Smooth muscle cell (in vitro differentiated cells): ENCODE measurements at regions not wholly inside any gene's neighbourhood (a gene's known extent, or its start where the extent isn't known, plus 50 kb on each side); places are given as distances from the start of the nearest gene placed in this dataset.

Source experiments
- DNase-seq: peaks from one replicate; lab custom pipeline; 2025; ENCODE audit not compliant: unreplicated experiment; lab: John Stamatoyannopoulos, UW
- H2AFZ ChIP-seq: fragments of 200-600 bp; sonication (generic); 2 replicates; pipeline ENCODE4 v1.6.0; 2016; ENCODE audit warnings: antibody characterized with exemption, low read depth, mild to moderate bottlenecking
- H3F3A ChIP-seq: fragments of 200-600 bp; sonication (generic); 2 replicates; pipeline ENCODE4 v1.6.0; 2017; ENCODE audit warnings: antibody characterized with exemption, low read depth
- H3K27ac ChIP-seq: fragments of 200-600 bp; sonication (generic); 2 replicates; pipeline ENCODE4 v1.5.1; 2016; ENCODE audit warnings: low read depth, mild to moderate bottlenecking
- H3K27me3 ChIP-seq: fragments of 200-600 bp; sonication (generic); 2 replicates; pipeline ENCODE4 v1.6.1; 2016; ENCODE audit warnings: low read depth, mild to moderate bottlenecking
- H3K36me3 ChIP-seq: fragments of 200-600 bp; sonication (generic); 2 replicates; pipeline ENCODE4 v1.5.1; 2016; ENCODE audit warnings: low read depth
- H3K4me1 ChIP-seq: fragments of 200-600 bp; sonication (generic); 2 replicates; pipeline ENCODE4 v1.5.1; 2016; ENCODE audit warnings: low read depth
- H3K4me2 ChIP-seq: fragments of 200-600 bp; sonication (generic); 2 replicates; pipeline ENCODE4 v1.6.0; 2016; ENCODE audit warnings: mild to moderate bottlenecking
- H3K4me3 ChIP-seq: fragments of 200-600 bp; sonication (generic); 2 replicates; pipeline ENCODE4 v1.5.1; 2016; ENCODE audit warnings: mild to moderate bottlenecking
- H3K79me2 ChIP-seq: fragments of 200-600 bp; sonication (generic); 2 replicates; pipeline ENCODE4 v1.6.0; 2016; ENCODE audit warnings: low read depth, mild to moderate bottlenecking
- H3K9ac ChIP-seq: fragments of 200-600 bp; sonication (generic); 2 replicates; pipeline ENCODE4 v1.6.0; 2016; ENCODE audit warnings: low read depth
- H3K9me3 ChIP-seq: fragments of 200-600 bp; sonication (generic); replicated peaks from 2 replicates; pipeline ENCODE4 v1.5.1; 2016; ENCODE audit warnings: low read depth
- H4K20me1 ChIP-seq: fragments of 200-600 bp; sonication (generic); 2 replicates; pipeline ENCODE4 v1.6.0; 2016; ENCODE audit warnings: low read depth
- WGBS: methylation state at CpG from one replicate; pipeline ENCODE4 v1.1.7; 2016; ENCODE audit warnings: low lambda C conversion rate; 5-methylcytosine and 5-hydroxymethylcytosine counted together
- TF ChIP-seq, protein P1 (sequence below): fragments of 200-600 bp; sonication (generic); IDR thresholded peaks from 2 replicates; pipeline ENCODE4 v1.5.1; 2017; ENCODE audit warnings: borderline replicate concordance, mild to moderate bottlenecking, antibody characterized with exemption; ENCODE audit not compliant: insufficient read depth, poor library complexity, severe bottlenecking

DNA sequence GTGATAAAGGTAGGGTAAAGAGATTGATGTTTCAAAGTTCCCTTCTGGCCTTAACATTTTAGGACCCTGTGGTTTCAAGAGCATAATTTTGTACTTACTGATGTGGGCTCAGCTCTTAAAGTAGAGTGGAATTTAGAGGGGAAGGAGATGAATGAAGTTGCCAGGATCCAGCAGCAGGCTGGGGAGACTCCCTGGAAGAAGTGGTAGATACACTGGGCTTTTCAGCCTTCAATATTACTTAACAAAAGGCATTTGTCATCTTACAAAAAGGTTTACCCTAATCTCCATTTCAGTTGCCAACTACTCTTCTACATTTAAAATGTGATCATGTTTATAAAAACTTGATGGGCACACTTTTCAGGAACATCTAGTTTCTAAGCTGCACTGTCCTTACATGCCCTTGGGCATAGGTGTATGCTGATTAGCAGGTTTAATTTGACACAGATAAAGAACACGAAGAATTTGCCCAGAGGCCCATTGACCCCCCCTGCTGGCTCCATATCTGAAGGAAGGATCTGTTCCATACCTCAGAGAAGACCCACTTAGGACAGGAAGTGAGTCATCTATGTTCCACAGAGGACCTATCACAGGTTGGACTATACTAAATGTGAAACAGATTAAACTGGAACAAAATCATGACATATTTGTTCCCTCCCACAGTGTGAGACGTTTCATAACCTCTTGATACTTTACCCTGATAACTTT is 93.0 kb upstream of the LPP start:
- no peak overlapping the region for H3K4me2 ChIP-seq
- WGBS: 40% methylated on average over 2 of the region's 2 CpGs
- TF ChIP-seq, protein P1, sequence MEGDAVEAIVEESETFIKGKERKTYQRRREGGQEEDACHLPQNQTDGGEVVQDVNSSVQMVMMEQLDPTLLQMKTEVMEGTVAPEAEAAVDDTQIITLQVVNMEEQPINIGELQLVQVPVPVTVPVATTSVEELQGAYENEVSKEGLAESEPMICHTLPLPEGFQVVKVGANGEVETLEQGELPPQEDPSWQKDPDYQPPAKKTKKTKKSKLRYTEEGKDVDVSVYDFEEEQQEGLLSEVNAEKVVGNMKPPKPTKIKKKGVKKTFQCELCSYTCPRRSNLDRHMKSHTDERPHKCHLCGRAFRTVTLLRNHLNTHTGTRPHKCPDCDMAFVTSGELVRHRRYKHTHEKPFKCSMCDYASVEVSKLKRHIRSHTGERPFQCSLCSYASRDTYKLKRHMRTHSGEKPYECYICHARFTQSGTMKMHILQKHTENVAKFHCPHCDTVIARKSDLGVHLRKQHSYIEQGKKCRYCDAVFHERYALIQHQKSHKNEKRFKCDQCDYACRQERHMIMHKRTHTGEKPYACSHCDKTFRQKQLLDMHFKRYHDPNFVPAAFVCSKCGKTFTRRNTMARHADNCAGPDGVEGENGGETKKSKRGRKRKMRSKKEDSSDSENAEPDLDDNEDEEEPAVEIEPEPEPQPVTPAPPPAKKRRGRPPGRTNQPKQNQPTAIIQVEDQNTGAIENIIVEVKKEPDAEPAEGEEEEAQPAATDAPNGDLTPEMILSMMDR: no peak

DNA sequence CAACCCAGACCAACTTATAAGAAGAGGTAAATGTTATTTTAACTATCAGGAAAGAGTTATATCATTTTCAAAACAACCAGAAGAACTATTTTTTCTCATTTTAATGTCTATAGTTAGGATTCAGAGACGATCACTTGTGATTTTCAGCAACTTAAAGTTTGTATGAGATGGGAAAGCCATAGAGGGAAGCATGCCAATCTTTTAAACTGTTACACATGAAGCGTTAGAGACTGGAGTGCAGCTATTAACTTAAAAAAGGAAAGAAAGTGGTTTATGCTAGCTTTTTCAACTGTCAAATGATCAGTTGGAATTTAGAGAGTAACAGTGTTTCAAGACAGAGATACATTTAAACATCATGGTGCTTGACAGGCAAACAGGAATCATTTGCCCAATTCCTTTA is 91.7 kb upstream of the LPP start:
- no peaks in the 10 kb centered on the region for H3K79me2 ChIP-seq
- no peaks in the 10 kb centered on the region for H3K4me1 ChIP-seq
- no peak overlapping the region for H3K4me3 ChIP-seq
- no peak overlapping the region for H3K4me2 ChIP-seq
- no peak overlapping the region for H3K9ac ChIP-seq
- no peak for DNase-seq
- no peaks in the 10 kb centered on the region for H3K36me3 ChIP-seq
- no peak overlapping the region for H3K27ac ChIP-seq
- no peaks in the 10 kb centered on the region for H4K20me1 ChIP-seq
- no peaks in the 10 kb centered on the region for H3K9me3 ChIP-seq
- TF ChIP-seq, protein P1: no peak
- H3F3A ChIP-seq: no peaks in the 10 kb centered on the region
- H3K27me3 ChIP-seq: no peaks in the 10 kb centered on the region
- H2AFZ ChIP-seq: peak overlapping the region; percentile 61
- 89% methylated on average over 2 of the region's 2 CpGs for WGBS

More for the DNA sequence above, 93.0 kb upstream of the LPP start:
- Histone ChIP-seq H3K27me3 (no peaks in the 10 kb centered on the region), H3K4me1 (no peaks in the 10 kb centered on the region), H3K4me3 (no peak overlapping the region), H3F3A (no peaks in the 10 kb centered on the region), H3K27ac (no peak overlapping the region), H4K20me1 (no peaks in the 10 kb centered on the region), H3K36me3 (no peaks in the 10 kb centered on the region), H3K79me2 (no peaks in the 10 kb centered on the region), H2AFZ (no peak overlapping the region), H3K9ac (no peak overlapping the region), H3K9me3 (no peaks in the 10 kb centered on the region)
- DNase-seq: no peak

DNA sequence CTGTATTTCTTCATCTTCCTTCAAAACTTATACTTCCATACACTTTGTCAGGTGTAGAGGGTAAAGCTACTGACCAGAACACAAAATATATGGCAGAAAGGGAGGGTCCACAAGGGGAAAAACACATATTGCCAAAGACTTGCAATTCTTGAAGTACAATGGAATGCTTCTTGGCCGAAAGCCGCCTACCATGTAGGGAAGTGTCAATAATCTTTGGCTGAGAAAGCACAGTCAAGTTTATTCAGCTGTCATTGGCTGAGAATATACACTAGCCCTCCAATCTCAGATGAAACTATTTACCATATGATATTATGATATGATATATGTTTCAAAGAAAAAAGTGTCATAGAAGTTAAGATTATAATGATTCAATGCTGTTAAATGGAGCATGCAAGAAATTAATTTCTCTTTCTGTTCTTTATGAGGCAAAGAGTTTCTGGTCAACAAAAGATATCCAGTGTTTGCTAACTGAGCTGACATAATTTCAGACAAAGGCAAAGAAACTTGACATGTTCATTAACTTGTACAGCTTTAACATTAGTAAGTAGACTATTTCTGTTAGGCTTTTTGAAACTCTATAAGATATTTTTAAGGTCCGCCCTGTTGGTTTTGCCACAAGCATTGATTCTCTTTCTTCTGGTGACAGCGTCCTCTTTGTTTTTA is 89.0 kb upstream of the LPP start:
- H3K9ac ChIP-seq: no peak overlapping the region
- no peaks in the 10 kb centered on the region for H3K79me2 ChIP-seq
- TF ChIP-seq, protein P1: no peak
- no peak for DNase-seq
- H2AFZ ChIP-seq: no peak overlapping the region
- no peaks in the 10 kb centered on the region for H3K9me3 ChIP-seq
- H3K4me2 ChIP-seq: no peak overlapping the region
- H3F3A ChIP-seq: no peaks in the 10 kb centered on the region
- no peak overlapping the region for H3K27ac ChIP-seq
- WGBS: 94% methylated on average over 4 of the region's 4 CpGs
- H3K27me3 ChIP-seq: no peaks in the 10 kb centered on the region
- H3K4me3 ChIP-seq: no peak overlapping the region
- H3K36me3 ChIP-seq: no peaks in the 10 kb centered on the region
- H3K4me1 ChIP-seq: no peaks in the 10 kb centered on the region
- no peaks in the 10 kb centered on the region for H4K20me1 ChIP-seq
